Myocyte (in vitro differentiated cells): ENCODE measurements at regions not wholly inside any gene's neighbourhood (a gene's known extent, or its start where the extent isn't known, plus 50 kb on each side); places are given as distances from the start of the nearest gene placed in this dataset.
"Not testable (repeated sequence)": the region's sequence is repeated elsewhere in the genome, so short reads cannot be mapped to it uniquely, and the experiment has no call there.

Source experiments
- DNase-seq: peaks from one replicate; pipeline ENCODE4 v3.0.0-alpha.2; 2012; ENCODE audit warnings: low read depth

DNA sequence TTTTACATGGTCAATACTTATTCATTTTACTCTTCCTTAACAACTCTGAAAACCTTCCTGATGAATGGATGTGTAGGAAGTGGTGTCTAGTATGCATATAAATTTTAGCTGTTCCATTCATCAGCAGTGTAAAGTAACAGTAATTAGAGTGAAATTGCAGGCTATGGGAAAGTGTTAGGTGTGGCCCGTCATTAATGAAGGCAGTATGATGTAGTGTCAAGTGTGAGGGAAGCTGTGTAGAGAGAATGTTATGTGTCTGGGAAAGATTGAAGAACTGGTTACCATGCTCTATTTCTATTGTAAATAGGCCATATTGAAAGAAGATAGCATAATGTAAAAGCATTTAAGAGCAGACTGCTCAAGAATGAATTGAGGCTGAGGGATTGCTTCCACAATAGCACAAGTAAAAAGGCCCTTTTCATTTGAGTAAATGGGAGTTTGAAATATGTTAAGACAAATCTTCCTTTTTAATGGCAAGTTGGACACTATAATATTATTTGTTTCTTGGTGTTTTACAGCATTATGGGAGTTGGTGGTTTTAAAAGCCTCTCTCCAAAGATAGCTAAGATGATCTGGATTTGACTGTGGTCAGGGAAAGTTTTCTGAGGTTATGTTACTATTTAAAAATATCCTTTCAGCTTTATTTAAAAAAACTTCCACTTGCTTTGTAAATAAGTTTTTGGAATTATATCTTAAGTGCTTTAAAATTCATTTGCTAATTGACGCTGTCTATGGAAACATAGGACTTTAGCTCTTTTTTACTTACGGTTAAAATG, 401.0 kb upstream of the ZEB2 start:
- DNase-seq = peak; percentile 55

DNA sequence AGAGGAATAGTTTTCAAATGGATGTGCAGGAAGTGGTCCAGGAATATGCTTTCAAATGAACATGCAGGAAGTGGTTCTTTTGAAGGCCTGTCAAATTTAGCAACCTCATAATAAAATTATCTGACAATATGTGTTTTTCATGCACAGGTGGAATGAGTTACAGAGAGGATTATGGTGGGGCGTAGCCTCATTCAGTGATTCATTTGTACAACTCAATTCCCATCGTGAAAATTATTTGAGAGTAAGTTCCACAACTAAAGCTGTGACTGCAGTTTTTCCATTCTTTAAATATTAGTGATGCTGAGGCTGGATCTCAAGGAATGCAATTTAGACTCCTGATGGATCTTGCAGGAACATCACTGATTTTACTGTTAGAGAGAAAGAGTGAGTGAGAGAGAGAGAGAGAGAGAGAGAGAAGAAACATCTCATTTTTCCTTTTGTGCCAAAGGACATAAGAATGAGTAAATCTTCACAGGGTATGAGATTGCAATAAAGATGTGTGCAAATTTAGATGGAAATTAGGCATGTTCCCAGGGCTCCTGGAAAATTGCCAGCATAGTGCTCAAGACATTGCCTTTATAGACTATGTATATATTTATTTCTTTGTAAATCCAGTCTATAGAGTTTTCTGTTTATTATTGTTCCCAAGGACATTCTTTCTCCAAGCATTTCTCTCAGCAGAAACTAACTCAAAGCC, 394.9 kb upstream of the ZEB2 start:
- no peak for DNase-seq

DNA sequence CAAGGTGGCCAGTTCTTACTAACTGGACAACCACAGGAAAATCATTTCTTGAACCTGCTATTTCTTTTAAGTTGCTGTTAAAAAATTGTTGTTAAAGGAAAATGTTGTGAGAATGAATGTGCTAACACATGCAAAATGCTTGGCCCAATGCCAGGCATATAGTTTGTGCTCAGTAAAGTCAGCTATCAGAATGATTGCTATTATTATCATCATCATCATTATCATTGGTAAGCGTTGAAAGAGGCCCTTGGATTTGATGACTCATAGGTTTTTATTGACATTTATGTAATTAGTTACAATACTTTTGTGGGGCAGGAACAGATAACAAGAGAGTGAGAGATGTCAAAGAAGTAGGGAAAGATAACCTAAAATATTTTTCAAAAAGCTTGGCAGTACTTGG, 394.2 kb upstream of the ZEB2 start:
- no peak for DNase-seq

DNA sequence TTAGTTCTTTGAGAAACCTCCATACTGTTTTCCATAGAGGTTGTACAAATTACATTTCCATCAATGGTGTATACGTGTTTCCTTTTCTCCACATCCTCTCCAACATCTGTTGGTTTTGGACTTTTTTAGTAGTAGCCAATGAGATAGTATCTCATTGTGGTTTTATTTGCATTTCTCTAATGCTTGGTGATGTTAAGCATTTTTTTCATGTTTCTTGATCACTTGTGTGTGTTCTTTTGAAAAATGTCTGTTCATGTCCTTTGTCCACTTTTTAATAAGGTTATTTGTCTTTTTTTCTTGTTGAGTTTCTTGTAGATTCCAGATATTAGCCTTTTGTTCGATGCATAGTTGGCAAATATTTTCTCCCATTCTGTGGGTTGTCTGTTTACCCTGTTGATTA, 392.3 kb upstream of the ZEB2 start:
- DNase-seq = no peak

DNA sequence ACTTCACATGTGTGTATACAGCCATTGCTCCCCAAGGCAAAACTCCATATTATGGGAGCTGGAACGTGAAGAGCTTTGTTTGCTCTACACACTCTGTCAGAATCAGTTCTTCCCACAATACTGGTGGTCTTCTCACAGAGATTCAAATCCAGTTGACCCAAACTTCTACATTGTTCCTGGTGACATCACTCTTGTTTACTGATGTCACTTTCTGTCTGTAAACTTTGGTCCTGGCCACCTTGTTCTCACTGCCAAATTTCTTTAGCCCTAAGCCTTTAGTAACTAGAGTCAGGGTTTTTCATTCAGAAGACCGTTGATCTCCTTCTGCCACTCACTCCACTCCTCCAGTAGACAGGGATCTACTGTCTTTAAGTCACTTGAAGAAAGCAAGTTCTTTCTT, 386.0 kb upstream of the ZEB2 start:
- no peak for DNase-seq

DNA sequence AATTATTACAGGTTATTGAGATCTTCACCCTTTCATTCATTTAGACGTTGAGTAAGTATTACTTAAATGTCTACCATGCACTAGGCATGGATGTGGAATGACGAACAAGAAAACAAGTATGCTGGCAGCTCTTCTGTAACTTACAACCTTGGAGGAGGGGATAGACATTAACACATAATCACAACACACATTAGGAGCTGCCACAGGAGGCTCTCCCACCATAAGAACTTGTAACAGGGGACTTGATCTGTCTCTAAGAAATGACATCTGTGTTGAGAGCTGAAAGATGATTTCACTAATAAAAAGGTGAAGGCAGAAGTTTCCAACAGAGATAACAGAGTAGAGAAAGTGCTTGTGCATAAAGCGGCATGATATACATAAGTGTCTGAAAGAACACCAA, 384.7 kb upstream of the ZEB2 start:
- no peak for DNase-seq

DNA sequence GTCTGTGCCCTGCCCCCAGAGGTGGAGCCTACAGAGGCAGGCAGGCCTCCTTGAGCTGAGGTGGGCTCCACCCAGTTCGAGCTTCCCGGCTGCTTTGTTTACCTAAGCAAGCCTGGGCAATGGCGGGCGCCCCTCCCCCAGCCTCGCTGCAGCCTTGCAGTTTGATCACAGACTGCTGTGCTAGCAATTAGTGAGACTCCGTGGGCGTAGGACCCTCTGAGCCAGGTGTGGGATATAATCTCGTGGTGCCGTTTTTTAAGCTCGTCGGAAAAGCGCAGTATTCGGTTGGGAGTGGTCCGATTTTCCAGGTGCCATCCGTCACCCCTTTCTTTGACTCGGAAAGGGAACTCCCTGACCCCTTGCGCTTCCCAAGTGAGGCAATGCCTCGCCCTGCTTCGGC, 383.1 kb upstream of the ZEB2 start:
- DNase-seq = not testable (repeated sequence)

DNA sequence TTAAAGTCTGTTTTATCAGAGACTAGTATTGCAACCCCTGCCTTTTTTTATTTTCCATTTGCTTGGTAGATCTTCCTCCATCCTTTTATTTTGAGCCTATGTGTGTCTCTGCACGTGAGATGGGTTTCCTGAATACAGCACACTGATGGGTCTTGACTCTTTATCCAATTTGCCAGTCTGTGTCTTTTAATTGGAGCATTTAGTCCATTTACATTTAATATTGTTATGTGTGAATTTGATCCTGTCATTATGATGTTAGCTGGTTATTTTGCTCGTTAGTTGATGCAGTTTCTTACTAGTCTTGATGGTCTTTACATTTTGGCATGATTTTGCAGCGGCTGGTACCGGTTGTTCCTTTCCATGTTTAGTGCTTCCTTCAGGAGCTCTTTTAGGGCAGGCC, 381.5 kb upstream of the ZEB2 start:
- DNase-seq = not testable (repeated sequence)

DNA sequence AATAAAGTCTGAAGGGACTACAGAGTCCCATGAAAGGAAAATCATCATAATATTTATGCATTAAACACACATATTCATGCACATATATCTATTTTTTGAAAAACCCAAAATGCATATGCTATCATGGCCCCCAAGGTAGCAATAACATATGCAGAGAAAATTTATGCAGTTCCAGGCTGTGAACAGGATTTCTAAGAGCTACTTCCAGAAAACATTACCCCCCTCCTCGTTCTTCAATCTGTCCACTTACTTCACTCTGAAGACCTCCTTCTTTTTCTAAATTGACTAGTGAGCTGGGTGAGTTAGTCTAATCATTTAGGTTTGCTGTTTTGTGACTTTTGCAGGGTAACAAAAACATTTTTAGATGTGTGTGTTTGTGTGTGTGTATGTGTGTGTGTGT, 376.4 kb upstream of the ZEB2 start:
- DNase-seq = no peak

DNA sequence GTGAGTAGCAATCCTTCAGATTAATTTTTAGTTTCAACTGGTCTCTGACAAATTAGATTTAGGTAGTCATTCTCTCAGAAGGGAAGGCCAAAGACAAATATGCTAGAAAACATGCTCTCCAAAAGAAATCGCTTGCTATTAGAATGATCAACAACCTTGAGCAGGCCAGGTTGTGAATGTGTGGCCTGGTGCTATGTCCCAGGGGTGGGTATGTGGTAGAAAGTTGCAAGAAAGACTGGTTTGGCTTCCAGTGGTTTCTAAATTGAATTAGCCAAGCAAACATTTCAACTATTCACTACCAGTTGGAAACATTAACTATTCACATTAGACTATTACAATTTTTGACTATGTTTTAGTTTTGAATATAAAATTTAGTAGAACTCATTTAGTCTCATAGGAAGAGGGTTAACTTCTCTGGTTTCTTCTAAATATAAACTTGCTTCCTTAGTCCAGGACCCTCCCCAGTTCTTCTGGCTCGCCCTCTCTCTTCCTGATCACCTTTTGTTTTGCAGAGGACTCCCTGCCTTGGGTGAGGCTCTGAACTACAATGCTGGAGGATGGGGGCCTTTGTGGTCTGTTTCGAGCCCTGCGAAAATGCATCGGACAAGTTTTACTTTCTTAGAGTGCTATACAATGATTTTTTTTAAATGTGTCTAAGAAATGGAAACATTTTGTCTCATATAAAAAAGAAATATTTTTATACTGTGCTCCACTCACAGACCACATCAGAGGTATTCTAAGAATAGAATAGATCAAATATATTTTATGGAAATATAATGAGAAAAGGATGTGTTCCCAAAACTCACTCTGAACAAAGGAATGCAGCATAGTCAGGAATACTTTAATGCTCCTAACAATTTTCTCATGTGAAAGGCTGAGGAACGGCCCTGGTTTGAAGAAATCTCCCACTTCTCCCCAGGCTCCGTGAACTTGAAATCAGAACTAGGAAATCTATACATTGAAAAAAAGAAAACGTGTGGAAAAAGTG, 375.0 kb upstream of the ZEB2 start:
- DNase-seq = no peak

DNA sequence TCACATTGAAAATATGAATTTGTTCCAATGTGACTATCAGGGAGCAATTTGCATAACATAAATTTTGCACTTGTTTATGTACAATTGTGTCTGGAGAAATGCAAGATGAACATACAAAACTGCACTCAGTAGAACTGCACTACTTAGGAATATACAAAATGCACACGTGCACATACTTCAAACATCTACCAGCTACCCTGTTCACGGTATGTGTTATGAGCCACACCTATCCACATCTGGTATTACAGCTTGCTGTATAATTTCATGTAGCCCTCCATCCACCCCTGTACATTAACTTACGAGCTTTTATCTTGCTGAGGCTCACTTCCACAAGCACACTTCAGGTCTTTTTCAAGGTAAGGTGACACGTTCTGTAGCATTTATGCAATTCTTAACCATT, 373.5 kb upstream of the ZEB2 start:
- DNase-seq = no peak

DNA sequence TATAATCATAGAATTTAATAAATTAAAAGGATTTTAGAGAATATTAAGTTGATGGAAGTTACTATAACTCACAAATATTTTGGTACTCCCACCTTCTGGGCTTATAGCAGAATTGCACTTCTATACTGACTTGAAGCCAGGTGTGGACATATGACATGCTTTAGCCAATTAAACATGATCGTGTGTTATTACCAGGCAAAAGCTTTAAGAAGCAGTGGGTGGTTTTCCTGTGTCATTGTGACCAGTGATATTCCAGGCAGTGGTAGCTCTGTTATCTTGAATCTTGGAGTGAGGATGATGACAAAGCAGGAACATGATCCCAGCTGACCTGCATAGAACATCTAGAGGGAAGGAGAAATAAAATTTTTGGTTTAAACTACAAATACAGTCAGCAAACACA, 370.9 kb upstream of the ZEB2 start:
- DNase-seq = peak; percentile 34

DNA sequence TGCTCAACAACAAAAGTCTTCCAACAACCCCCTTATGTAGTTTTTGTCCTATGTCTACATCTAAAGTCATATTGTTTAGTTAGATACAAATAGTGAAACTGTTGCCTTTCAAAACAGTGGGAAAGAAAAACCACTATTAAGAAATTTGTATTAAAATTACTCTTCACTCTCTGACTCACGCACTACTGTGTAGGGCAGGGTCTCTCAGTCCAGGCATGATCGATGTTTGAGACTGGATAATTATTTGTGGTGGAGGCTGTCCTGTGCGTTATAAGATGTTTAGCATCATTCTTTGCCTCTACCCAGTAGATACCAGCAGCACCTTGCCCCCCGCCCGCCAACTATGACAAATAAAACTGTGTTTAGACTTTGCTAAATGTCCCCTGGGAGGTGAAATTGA, 369.4 kb upstream of the ZEB2 start:
- DNase-seq = no peak

DNA sequence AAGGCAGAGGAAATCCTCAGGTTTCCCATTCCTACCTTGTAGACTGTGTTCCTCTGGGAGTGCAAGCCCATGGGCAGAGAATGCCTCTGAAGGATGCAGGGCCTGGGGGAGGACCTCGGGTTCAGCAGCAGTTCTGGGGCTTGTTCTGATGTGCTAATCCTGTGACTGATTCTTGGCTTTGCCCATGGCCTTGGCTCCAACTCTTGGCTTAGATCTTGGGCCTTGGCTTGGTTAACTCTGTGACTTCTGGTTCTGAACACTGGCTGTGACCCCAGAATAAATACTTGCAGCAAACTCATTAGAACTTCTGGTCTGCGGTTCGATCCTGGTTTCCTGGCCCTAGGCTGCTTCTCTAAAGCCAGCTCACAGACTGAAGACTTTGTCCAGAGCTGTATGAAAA, 366.9 kb upstream of the ZEB2 start:
- no peak for DNase-seq

DNA sequence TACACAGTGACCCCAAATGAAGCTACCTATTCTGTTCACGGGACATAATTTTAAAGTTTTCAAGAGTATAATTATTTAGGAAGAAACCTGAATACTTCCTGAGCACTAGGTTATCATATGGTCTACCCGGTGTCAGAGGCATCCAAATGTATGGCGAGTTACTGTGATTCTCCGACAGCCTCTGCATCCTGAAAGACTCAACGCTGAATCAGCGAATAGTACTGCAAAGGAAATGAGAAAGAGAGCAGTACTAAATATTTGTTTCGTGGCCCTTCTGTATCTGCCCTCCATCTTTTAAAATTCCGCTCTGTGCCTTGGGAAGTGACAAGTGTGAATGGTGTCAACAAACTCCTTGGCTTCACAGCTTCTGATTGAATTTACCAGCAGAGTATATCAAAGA, 358.0 kb upstream of the ZEB2 start:
- no peak for DNase-seq

DNA sequence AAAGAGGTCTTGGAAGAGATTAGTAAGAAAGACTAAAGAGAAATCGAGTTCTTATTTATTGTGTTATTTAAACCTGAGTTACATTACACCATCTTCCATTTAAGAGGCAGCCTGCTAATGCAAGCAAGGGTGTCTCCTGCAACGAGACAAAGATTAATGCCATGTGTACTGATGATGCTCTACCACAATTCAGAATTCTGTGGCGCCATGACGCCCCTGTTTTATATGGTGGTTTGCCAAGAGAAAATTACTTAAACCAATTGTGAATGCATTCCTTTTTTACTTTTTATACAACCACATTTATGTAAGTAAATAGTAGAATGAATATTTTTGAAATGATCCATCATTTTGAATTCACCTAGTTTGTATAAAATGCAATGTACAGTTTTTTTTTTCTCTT, 356.1 kb upstream of the ZEB2 start:
- DNase-seq = no peak

DNA sequence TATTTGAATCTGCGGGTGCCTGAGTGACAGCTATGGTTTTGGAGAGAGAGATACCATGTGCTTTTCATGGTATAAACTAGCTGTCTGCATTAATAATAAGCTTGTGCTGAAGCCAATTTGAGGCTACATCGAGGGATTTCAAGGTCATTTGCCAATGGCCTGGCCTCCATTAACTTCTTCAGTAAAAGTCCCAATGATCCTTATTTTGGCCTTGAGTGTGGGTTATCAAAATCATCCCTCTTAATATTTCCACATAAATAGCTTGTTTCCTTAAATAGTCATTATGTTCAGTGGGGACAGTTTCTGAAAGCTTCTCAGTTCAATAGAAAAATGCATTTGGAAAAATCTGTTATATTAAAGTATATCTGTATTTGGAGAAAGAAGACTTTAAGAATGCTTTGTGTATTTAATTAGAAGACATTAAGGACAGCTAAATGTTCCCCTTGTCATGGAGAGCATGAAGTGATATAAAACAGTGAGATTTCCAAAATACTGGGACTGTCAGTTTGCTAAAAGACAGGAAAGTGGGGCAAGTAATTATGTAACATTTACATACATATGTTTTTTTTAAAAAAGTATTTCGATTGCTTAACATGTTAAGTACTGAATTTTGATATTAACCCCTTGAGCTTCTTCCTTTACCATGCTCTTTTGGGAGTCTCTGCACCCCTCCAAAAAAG, 355.5 kb upstream of the ZEB2 start:
- DNase-seq = no peak

DNA sequence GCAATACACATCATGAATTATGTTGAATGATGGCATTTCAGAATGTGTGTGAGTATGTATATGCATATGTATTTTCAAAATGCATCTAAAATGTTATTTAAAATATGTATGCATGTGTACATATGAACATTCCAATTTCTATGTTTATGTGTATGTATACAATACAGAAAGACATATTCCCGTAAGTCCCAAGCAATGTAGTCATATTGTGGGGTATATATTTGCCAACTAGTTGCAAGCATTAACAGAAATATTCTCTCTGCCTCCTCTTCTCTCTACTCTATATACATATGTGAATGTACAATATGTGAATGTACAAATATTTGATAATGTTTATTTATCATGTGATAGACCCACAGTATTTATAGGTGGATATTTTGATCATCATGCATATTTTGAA, 345.8 kb upstream of the ZEB2 start:
- DNase-seq = no peak

DNA sequence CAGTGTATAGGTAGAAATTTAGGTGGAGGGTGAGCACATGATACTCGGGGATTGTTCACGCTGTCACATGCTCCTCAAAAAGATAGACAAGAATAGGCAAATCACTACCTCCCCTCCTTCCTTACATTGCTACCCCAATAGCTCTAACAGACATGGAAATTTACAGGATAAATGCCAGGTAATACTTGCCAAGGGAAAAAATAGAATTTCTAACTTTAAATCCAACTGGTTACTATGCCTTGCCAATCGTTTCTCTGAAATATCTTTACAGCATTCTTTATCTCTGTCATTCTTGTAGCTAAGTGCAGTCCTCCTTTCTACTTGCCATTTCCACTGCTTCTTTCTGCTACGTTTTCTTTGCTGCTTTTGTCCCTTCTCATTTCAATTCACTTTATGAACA, 339.8 kb upstream of the ZEB2 start:
- DNase-seq = no peak

DNA sequence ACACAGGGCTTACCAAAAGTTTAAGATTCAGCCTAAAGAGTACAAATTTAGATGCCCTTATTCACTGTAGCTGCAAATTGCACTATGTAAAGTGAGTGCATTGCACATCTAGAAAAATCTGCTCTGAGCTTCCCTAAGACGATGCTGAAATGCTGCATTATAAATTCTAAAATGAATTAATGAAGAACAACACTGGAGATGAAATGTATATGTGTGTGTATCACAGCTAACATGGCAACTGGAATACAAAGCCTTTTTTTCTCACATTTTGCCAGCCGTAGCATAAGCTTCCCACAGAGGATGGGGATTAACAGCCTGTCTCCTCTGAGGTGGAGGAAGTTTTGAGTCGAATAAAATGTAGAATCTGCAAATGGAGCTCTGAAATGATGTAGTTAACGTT, 338.3 kb upstream of the ZEB2 start:
- DNase-seq = no peak

DNA sequence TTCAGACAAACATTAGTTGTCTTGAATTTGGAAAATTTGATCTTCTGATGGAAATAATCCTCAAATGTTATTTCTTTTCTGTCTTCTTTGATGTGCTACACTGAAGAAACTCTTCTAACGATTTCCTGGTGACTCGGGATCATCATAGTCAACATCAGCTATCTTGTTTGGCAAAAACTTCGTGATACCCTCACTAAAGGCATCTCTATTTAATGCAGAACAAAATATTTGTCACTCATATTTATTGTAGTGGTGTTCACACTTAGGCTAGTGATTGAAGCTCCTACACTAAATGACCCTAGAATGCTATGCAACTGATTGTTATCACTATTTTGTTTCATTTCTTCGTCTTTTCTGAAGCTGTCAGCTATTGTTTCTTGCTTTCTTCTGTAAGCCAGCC, 334.7 kb upstream of the ZEB2 start:
- no peak for DNase-seq
